ENCODE measurements at regions not wholly inside any gene's neighbourhood (a gene's known extent, or its start where the extent isn't known, plus 50 kb on each side); places are given as distances from the start of the nearest gene placed in this dataset.

GRCh38 chr1:104440011-104440410 is 690.3 kb downstream of the AMY1C start:
- Histone ChIP-seq H3K4me2 (ENCODE audit: control insufficient read depth, insufficient read depth) (no peak overlapping the region), H3K4me1 (ENCODE audit: control insufficient read depth, insufficient read depth, low read length) (no peaks in the 10 kb centered on the region), H3K27me3 (replicated peaks in 1 of 2; ENCODE audit: control insufficient read depth in 2 of 2, insufficient read depth in 2 of 2, low read length in 1 of 2) (no peaks in the 10 kb centered on the region), H3K9me3 (replicated peaks; ENCODE audit: control insufficient read depth, insufficient read depth, low read length) (no peaks in the 10 kb centered on the region), H3K79me2 (ENCODE audit: control insufficient read depth, insufficient read depth, low read length) (no peaks in the 10 kb centered on the region), H2AFZ (ENCODE audit: control insufficient read depth, low read depth, low read length) (no peak overlapping the region), H3K9ac (ENCODE audit: control insufficient read depth, insufficient read depth, low read length) (no peak overlapping the region), H3K36me3 (ENCODE audit: control insufficient read depth in 2 of 2, insufficient read depth in 2 of 2, low read length in 1 of 2) (no peaks in the 10 kb centered on the region), H4K20me1 (ENCODE audit: control insufficient read depth, insufficient read depth) (no peaks in the 10 kb centered on the region), H3K4me3 (no peak overlapping the region), H3K27ac (ENCODE audit: control insufficient read depth, insufficient read depth) (no peak overlapping the region)
- WGBS (ENCODE audit: insufficient coverage, insufficient replicate concordance, low lambda C conversion rate, missing lambda C conversion rate) = 25% methylated on average over 1 of the region's 1 CpG
- ATAC-seq (no peak), DNase-seq (ENCODE audit: low read depth, low spot score) (no peak), FAIRE-seq (no peak)
- no peak for TF ChIP-seq TBL1XR1 (IDR thresholded peaks at IDR 0.05; ENCODE audit: low read depth, low read length)
- no peak for TF ChIP-seq RB1 (IDR thresholded peaks at IDR 0.05; ENCODE audit: borderline replicate concordance)
- TF ChIP-seq POLR2AphosphoS2 (IDR thresholded peaks at IDR 0.05; ENCODE audit: low read depth, low read length) = no peak
- no peak for TF ChIP-seq PAX5 (IDR thresholded peaks at IDR 0.05; ENCODE audit: borderline replicate concordance, low read depth, low read length)
- no peak for TF ChIP-seq CHD1 (IDR thresholded peaks at IDR 0.05; ENCODE audit: low read depth, low read length)
- TF ChIP-seq CBX3 (IDR thresholded peaks at IDR 0.05; ENCODE audit: borderline replicate concordance, low read depth) = no peak
- TF ChIP-seq EED (IDR thresholded peaks at IDR 0.05; ENCODE audit: low read depth) = no peak
- no peak for TF ChIP-seq EGR1 (IDR thresholded peaks at IDR 0.05; ENCODE audit: borderline replicate concordance in 1 of 2, low read depth in 2 of 2, low read length in 2 of 2)
- no peak for TF ChIP-seq IRF3 (IDR thresholded peaks at IDR 0.05)
- no peak for TF ChIP-seq CEBPZ (IDR thresholded peaks at IDR 0.05; ENCODE audit: low read depth, low read length)
- no peak for TF ChIP-seq ATF3 (IDR thresholded peaks at IDR 0.05; ENCODE audit: borderline replicate concordance, extremely low read depth, low read depth, low read length)
- RAD21 ChIA-PET (ENCODE audit: unreplicated experiment) = no interaction called here
- in situ Hi-C loops (cut with MboI) (no loop called here), intact Hi-C loops (cut with micrococcal nuclease; ENCODE audit: unreplicated experiment) (no loop called here)
- CTCF ChIA-PET = no interaction called here
- POLR2A ChIA-PET = no interaction called here
- SMC1A ChIA-PET (ENCODE audit: uncharacterized antibody, unreplicated experiment) = no interaction called here
- BruUV-seq (replicated peaks) = no TSS peak

All from GM12878 (cell line).